ENCODE measurements at regions not wholly inside any gene's neighbourhood (a gene's known extent, or its start where the extent isn't known, plus 50 kb on each side); places are given as distances from the start of the nearest gene placed in this dataset.

DNA sequence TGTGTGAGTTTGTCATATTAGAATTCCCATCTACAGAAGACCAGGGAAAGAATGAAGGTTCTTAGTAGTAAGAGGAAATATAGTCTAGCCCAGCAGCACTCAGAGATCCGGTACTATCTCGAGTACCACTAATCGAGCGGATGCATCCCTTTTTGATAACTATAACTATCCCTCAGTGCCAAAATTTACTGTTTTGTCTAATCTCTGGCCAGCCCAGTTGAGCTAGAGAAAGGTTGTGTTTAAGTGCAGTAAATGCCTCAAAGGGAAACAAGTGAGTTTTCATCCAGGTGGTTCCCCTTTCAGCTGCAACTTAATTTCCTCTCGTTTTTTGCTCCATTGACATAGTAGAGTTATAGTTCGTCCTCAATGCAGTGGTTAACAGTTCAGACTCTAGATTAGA is 146.7 kb downstream of the GPBP1 start:
- DNase-seq (no peak), ATAC-seq (no peak)
- no peaks in the 10 kb centered on the region for H3K9me3 ChIP-seq
- TF ChIP-seq, protein P1, sequence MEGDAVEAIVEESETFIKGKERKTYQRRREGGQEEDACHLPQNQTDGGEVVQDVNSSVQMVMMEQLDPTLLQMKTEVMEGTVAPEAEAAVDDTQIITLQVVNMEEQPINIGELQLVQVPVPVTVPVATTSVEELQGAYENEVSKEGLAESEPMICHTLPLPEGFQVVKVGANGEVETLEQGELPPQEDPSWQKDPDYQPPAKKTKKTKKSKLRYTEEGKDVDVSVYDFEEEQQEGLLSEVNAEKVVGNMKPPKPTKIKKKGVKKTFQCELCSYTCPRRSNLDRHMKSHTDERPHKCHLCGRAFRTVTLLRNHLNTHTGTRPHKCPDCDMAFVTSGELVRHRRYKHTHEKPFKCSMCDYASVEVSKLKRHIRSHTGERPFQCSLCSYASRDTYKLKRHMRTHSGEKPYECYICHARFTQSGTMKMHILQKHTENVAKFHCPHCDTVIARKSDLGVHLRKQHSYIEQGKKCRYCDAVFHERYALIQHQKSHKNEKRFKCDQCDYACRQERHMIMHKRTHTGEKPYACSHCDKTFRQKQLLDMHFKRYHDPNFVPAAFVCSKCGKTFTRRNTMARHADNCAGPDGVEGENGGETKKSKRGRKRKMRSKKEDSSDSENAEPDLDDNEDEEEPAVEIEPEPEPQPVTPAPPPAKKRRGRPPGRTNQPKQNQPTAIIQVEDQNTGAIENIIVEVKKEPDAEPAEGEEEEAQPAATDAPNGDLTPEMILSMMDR (IDR thresholded peaks at IDR 0.05), result no peak
- H3K36me3 ChIP-seq (ENCODE audit: low read depth), result no peaks in the 10 kb centered on the region
- intact Hi-C loops (cut with DNase I, micrococcal nuclease), result no loop called here
- no peak overlapping the region for H3K4me3 ChIP-seq
- H3K4me1 ChIP-seq (ENCODE audit: low read depth), result no peaks in the 10 kb centered on the region

DNA sequence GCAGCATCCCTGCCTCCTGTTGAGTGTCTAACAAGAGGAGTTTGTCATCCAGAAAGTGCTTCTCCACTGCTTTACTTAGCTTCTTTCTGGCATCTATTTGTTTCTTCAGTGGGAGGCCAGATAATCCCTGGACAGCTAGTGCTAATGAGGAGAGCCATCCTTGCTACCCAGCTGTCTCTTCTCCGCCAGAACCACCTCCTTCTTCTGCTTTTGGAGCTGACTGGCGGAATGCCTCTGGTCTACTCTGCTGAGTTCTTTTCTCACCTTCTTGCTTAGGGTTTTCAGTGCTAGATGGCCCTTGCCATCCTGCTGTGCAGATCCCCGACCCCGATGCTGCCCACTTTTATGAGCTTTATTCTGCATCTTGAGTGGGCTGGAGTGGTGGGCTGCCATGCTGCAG is 145.8 kb downstream of the GPBP1 start:
- intact Hi-C loops (cut with DNase I, micrococcal nuclease), result no loop called here
- no peaks in the 10 kb centered on the region for H3K9me3 ChIP-seq
- H3K36me3 ChIP-seq (ENCODE audit: low read depth), result no peaks in the 10 kb centered on the region
- TF ChIP-seq, protein P1 (IDR thresholded peaks at IDR 0.05), result no peak
- ATAC-seq, result no peak
- no peak overlapping the region for H3K4me3 ChIP-seq
- DNase-seq, result no peak
- H3K4me1 ChIP-seq (ENCODE audit: low read depth), result no peaks in the 10 kb centered on the region

DNA sequence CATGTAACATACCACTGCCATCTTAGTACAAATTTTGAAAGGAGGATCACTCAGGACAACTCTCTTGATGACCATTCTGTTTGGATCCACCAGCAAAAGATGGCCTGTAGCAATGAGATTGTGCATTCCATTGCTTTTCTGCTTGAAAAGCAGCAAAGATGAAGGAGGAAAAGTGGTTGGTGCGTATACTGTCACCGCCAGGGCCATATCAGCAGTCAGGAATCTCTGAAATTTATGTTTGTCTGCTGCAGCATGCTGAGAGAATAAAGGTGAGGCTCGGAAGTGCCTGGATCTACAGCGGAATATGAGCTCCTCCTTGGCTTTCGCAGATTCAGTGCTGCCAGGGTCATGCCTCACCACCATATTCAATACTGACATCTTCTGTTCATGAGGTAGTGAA is 144.4 kb downstream of the GPBP1 start:
- Histone ChIP-seq H3K36me3 (ENCODE audit: low read depth) (no peaks in the 10 kb centered on the region), H3K4me3 (no peak overlapping the region), H3K9me3 (no peaks in the 10 kb centered on the region), H3K4me1 (ENCODE audit: low read depth) (no peaks in the 10 kb centered on the region)
- DNase-seq (no peak), ATAC-seq (no peak)
- intact Hi-C loops (cut with DNase I, micrococcal nuclease), result no loop called here
- TF ChIP-seq, protein P1 (IDR thresholded peaks at IDR 0.05), result no peak

DNA sequence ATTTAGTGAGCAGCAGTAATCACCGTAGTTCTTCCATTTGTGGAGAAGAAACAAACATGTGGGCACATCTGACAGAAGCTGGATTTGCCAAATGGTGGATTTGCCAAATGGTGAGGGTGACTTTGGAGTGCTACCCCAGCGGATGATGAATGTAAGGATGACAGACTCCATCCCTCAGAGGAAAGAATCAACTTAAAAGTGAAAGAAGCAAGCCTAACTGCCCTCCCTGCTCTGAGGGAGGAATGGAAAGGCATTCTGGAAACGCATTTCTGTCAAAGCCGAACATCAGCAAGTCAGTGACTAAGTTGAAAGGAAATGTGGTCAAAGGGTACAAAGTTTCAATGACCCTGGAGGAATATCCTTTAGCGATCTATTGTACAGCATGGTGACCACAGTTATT is 143.5 kb downstream of the GPBP1 start:
- TF ChIP-seq, protein P1 (IDR thresholded peaks at IDR 0.05), result no peak
- peak; percentile 25 for ATAC-seq
- peak in 1 of 3 donors; percentile 23 for DNase-seq
- intact Hi-C loops (cut with DNase I, micrococcal nuclease), result no loop called here
- H3K36me3 ChIP-seq (ENCODE audit: low read depth), result no peaks in the 10 kb centered on the region
- H3K4me1 ChIP-seq (ENCODE audit: low read depth), result no peaks in the 10 kb centered on the region
- no peak overlapping the region for H3K4me3 ChIP-seq
- H3K9me3 ChIP-seq, result no peaks in the 10 kb centered on the region

DNA sequence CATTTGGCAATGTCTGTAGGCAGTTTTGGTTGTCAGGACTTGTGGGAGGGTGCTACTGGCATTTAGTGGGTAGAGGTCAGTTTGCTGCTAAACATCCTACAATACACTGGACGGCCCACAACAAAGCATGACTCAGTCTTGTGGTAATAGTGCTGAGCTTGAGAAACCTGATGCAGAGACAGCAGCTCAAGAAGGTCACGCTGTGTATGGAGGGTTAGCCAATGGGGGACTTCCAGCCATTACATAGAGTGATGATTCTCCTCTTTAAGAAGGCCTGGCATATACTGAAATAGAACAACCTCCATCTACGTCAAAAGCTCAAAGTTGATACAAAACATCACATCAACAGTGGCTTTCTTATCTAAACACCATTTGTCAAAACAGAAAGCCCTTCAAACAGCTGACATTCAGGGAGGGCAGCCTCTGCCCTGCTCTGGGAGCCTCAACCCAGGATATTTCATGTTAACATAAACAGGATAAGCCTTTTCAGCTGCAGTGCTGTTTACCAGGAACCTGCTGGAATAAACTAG is 143.0 kb downstream of the GPBP1 start:
- TF ChIP-seq, protein P1 (IDR thresholded peaks at IDR 0.05), result no peak
- no peak overlapping the region for H3K4me3 ChIP-seq
- intact Hi-C loops (cut with DNase I, micrococcal nuclease), result no loop called here
- ATAC-seq (peak; percentile 73), DNase-seq (peak in 1 of 3 donors; percentile 37)
- H3K9me3 ChIP-seq, result no peaks in the 10 kb centered on the region
- no peaks in the 10 kb centered on the region for H3K36me3 ChIP-seq (ENCODE audit: low read depth)
- H3K4me1 ChIP-seq (ENCODE audit: low read depth), result no peaks in the 10 kb centered on the region

DNA sequence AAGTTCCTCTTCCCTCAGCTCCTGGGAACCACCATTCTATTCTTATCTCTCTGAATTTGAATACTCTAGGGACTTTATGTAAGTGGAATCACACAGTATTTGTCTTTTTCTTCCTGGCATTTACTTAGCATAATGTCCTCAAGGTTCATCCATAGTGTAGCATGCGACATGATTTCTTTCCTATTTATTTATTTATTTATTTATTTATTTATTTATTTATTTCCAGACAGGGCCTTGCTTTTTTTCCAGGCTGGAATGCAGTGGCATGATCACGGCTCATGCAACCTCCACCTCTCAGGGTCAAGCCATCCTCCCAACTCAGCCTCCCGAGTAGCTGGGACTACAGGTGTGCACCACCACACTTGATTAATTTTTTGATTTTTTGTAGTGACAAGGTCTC is 142.1 kb downstream of the GPBP1 start:
- no peak for DNase-seq

More for the DNA sequence above, 142.1 kb downstream of the GPBP1 start:
- Histone ChIP-seq H3K4me3 (no peak overlapping the region), H3K36me3 (ENCODE audit: low read depth) (no peaks in the 10 kb centered on the region), H3K4me1 (ENCODE audit: low read depth) (no peaks in the 10 kb centered on the region), H3K9me3 (no peaks in the 10 kb centered on the region)
- TF ChIP-seq, protein P1 (IDR thresholded peaks at IDR 0.05), result no peak
- ATAC-seq, result no peak
- intact Hi-C loops (cut with DNase I, micrococcal nuclease), result no loop called here
